Amniotic stem cell (primary cell): ENCODE measurements at regions not wholly inside any gene's neighbourhood (a gene's known extent, or its start where the extent isn't known, plus 50 kb on each side); places are given as distances from the start of the nearest gene placed in this dataset.

Experiments
- DNase-seq: peaks from one replicate; lab custom pipeline; 2025; lab: John Stamatoyannopoulos, UW

- DNase-seq: no peak
These were observed 168.9 kb downstream of the DCK start for GRCh38 chr4:71162386-71162785.

- no peak for DNase-seq
These were observed 169.9 kb downstream of the DCK start for GRCh38 chr4:71163317-71163716.

GRCh38 chr4:71167083-71167482, 171.7 kb upstream of the SLC4A4 start:
- DNase-seq: no peak

- DNase-seq: no peak
These were observed 167.2 kb upstream of the SLC4A4 start for GRCh38 chr4:71171592-71171991.

GRCh38 chr4:71181332-71181731, 157.5 kb upstream of the SLC4A4 start:
- DNase-seq: no peak

GRCh38 chr4:71184195-71184781, 154.5 kb upstream of the SLC4A4 start:
- DNase-seq: peak; percentile 59

- no peak for DNase-seq
These were observed 153.8 kb upstream of the SLC4A4 start for GRCh38 chr4:71185037-71185436.

GRCh38 chr4:71186257-71186565, 152.6 kb upstream of the SLC4A4 start:
- DNase-seq: no peak

GRCh38 chr4:71186566-71187403, 152.0 kb upstream of the SLC4A4 start:
- DNase-seq: peak; percentile 50

GRCh38 chr4:71187404-71188155, 151.2 kb upstream of the SLC4A4 start:
- peak; percentile 45 for DNase-seq

GRCh38 chr4:71188156-71188640, 150.6 kb upstream of the SLC4A4 start:
- DNase-seq: no peak

- no peak for DNase-seq
These were observed 149.9 kb upstream of the SLC4A4 start for GRCh38 chr4:71188951-71189350.

- peak; percentile 14 for DNase-seq
These were observed 149.3 kb upstream of the SLC4A4 start for GRCh38 chr4:71189471-71189870.

- DNase-seq: no peak
These were observed 144.4 kb upstream of the SLC4A4 start for GRCh38 chr4:71194454-71194853.

GRCh38 chr4:71195924-71196323, 142.9 kb upstream of the SLC4A4 start:
- no peak for DNase-seq

- no peak for DNase-seq
These were observed 139.9 kb upstream of the SLC4A4 start for GRCh38 chr4:71198958-71199357.

- no peak for DNase-seq
These were observed 137.8 kb upstream of the SLC4A4 start for GRCh38 chr4:71201057-71201456.

- no peak for DNase-seq
These were observed 136.8 kb upstream of the SLC4A4 start for GRCh38 chr4:71201817-71202576.

- no peak for DNase-seq
These were observed 136.1 kb upstream of the SLC4A4 start for GRCh38 chr4:71202705-71203104.

GRCh38 chr4:71204056-71204455, 134.8 kb upstream of the SLC4A4 start:
- no peak for DNase-seq

GRCh38 chr4:71206763-71207162, 132.1 kb upstream of the SLC4A4 start:
- DNase-seq: peak; percentile 46

GRCh38 chr4:71209161-71209560, 129.7 kb upstream of the SLC4A4 start:
- peak; percentile 33 for DNase-seq
